Fibroblast of villous mesenchyme (primary cell): ENCODE measurements at regions not wholly inside any gene's neighbourhood (a gene's known extent, or its start where the extent isn't known, plus 50 kb on each side); places are given as distances from the start of the nearest gene placed in this dataset.

ENCODE experiments used
- DNase-seq: peaks from one replicate; pipeline ENCODE4 v3.0.0-alpha.2; 2010; ENCODE audit warnings: low read depth
- H3K4me3 ChIP-seq: 2 replicates; pipeline ENCODE4 v1.5.1; 2011; ENCODE audit warnings: low read depth, mild to moderate bottlenecking, low read length
- TF ChIP-seq, protein P1 (sequence below): IDR thresholded peaks from 2 replicates; pipeline ENCODE4 v1.5.1; 2012; ENCODE audit warnings: low read depth, mild to moderate bottlenecking, low read length; ENCODE audit not compliant: insufficient read depth

DNA sequence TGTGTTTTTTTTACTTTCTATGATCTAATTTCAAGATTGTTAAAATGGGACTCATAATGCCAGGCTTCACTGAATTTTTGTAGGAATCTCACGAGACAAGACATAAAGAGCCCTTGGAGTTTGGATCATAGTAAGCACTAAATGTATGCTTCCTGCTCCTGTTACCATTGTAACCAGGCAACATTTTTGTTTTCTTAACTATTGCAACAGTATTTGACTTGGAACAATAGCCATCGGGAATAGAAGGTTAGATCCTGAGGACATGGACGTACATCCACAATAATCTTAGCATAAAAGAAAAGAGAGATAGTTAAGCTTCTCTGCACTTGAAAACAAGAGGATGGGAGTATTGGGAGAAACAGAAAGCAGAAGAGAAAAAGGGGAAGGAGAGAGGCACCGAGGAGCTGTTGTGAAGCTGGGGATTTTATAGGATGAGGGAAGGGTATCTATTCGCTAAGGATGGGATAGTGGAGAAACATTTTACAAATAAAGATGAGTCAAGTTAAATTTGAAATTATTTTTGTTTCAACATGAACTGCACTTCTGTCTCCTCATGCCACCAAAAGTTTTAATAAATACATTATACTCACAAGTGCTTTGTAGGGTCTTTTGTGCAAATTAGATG lies 131.4 kb downstream of the TMCO5A start:
- no peak for DNase-seq
- no peak overlapping the region for H3K4me3 ChIP-seq
- TF ChIP-seq, protein P1, sequence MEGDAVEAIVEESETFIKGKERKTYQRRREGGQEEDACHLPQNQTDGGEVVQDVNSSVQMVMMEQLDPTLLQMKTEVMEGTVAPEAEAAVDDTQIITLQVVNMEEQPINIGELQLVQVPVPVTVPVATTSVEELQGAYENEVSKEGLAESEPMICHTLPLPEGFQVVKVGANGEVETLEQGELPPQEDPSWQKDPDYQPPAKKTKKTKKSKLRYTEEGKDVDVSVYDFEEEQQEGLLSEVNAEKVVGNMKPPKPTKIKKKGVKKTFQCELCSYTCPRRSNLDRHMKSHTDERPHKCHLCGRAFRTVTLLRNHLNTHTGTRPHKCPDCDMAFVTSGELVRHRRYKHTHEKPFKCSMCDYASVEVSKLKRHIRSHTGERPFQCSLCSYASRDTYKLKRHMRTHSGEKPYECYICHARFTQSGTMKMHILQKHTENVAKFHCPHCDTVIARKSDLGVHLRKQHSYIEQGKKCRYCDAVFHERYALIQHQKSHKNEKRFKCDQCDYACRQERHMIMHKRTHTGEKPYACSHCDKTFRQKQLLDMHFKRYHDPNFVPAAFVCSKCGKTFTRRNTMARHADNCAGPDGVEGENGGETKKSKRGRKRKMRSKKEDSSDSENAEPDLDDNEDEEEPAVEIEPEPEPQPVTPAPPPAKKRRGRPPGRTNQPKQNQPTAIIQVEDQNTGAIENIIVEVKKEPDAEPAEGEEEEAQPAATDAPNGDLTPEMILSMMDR, result no peak

DNA sequence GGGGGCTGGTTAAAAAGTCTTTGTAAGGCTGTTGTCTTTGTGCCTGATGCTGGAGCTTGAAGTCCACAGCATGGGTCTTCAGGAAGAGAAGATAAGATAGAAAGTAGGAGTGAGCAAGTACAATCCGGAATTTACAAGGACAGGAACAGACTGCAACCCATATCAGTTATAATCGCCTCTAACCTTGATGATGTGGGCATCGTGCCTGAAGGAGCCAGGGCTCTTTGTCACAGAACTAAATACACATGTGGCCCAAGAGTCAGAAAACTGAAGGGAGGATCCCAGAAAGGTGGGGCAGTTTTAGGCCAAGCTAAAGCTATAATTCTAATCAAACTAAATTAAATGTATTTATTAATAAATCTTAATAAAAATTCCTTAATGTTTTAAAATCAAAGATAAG lies 132.2 kb downstream of the TMCO5A start:
- H3K4me3 ChIP-seq, result no peak overlapping the region
- TF ChIP-seq, protein P1, result no peak
- DNase-seq, result no peak

DNA sequence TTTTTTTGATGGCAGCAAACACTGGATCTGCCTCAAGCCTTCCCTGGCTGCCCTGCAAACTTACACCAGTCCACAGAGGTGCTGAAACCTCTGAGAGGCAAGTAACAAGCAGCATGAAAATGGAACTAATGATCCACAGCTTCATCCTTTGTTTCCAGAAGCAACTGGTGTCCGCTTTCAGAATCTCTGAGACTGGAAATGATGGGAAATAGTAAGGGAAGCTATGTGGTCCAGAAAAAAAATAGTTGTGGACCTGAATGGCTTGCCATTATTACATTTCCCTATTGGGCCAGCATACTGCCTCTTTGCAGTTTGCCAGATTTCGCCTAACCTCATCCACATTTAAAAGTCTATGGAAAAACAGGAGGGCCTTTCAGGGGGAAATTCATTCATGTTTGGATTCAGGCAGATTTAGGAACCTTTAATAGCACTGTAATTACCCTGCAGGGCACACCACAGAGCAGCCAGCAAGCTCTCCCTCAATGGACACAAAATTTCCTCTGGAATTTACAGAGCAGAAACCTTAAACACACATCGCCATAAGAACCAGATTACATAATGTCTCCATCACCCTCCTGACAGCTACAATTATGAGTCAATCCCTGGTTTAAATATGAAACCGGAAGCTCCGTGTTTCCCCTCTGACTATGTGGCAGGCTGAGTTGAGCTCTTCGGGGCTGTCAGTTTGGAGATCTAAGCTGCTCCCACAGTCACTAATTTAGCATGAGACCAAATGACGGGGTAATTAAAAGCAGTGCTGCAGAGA lies 134.4 kb downstream of the TMCO5A start:
- peak overlapping the region; percentile 42 for H3K4me3 ChIP-seq
- peak; percentile 83 for DNase-seq
- TF ChIP-seq, protein P1, result no peak

DNA sequence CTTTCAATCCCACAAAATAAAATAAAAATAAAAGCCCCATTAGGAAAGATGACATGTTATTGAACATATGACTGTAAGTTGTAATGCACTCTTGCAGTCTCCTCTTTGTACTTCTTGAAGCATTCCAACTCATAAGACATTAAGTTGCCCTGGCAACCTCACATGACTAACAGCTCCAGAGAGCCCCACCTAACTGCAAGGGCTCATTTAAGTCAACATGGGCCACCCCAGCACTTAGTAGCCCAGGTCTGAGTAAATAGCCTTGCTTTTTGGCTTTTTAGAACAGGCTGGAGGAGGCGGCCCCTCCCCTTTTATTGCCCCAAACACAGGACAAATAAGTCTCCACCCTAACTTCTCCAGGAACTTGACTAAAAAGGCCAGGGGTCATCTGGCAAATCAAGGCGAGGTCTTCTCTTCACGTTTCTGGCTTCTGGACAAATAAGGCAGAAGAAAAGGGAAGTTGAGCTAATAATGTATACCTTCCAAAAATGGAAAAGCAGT lies 135.1 kb downstream of the TMCO5A start:
- DNase-seq, result peak; percentile 84
- H3K4me3 ChIP-seq, result peak overlapping the region; percentile 42
- TF ChIP-seq, protein P1, result no peak

DNA sequence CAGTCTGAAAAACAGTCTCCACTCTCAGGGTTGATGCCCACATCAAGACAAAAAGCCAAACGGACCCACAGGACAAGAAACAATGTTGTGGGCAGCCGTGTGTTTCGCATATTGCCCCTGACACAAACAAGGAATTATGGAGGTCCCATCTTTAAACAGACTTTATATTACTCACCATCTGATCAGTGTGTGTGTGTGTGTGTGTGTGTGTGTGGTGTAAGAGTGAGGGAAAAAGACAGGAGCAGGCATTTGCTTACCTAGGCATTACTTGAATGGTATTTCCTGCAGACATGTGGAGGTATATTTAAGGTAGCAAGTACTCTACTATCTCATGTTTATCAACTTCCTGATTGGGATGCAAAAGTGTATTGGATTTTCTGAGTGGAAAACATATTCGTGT lies 136.3 kb downstream of the TMCO5A start:
- H3K4me3 ChIP-seq, result no peak overlapping the region
- TF ChIP-seq, protein P1, result no peak
- DNase-seq, result no peak

DNA sequence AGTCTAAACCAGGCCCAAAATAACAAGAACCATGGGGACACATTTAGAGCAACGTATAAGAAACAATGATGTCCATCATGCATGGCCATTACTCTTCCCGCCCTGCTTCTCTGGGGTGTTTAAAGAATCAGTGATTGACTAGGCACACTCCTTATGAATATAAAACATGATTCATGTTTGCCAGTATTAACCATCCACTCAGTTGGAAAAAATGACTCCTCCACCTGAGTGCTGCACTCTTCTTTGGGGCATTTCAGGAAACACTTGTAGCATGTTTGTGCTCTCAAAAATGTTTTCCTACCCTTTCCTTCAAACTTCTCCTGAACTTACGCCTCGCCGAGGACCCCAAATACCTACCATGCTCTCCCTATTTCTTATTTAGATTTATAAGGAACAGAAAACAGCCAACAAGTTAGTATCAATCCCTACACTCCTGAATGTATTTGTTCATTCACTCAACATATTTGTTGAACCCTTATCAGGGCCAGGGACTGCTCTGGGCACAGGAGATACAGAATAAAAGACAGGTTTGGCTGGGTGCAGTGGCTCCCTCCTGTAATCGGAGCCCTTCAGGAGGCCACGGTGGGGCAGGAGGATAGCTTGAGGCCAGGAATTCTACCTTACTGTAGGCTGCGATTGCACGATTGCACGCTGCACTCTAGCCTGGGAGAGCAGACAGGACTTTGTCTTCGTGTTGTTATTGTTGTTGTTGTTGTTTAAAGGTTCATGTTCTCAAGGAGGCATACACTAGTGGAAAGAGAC lies 137.0 kb downstream of the TMCO5A start:
- no peak for DNase-seq
- H3K4me3 ChIP-seq, result no peak overlapping the region
- TF ChIP-seq, protein P1, result no peak
